Neutrophil (primary cell): ENCODE measurements at regions not wholly inside any gene's neighbourhood (a gene's known extent, or its start where the extent isn't known, plus 50 kb on each side); places are given as distances from the start of the nearest gene placed in this dataset.

Experiments used
- H3K27ac ChIP-seq: fragments of 200-600 bp; sonication (generic); 2 replicates; pipeline ENCODE4 v1.5.1; 2016; ENCODE audit warnings: mild to moderate bottlenecking, moderate library complexity
- H3K27me3 ChIP-seq: fragments of 200-600 bp; sonication (generic); 2 replicates; pipeline ENCODE4 v1.6.0; 2016; ENCODE audit warnings: mild to moderate bottlenecking
- H3K36me3 ChIP-seq: fragments of 200-600 bp; sonication (generic); 2 replicates; pipeline ENCODE4 v1.5.1; 2017
- H3K4me1 ChIP-seq, 2 experiments: fragments of 200-600 bp in 1 of 2; sonication (generic) in 1 of 2; 1 replicate in 1 of 2; 2 replicates in 1 of 2; pipeline versions ENCODE4 v1.5.1 to v1.6.1; 2013 to 2016; ENCODE audit warnings: low read depth in 1 of 2, low read length in 1 of 2, mild to moderate bottlenecking in 1 of 2, moderate library complexity in 1 of 2; ENCODE audit not compliant: control insufficient read depth in 1 of 2, insufficient read depth in 1 of 2
- H3K4me3 ChIP-seq, 2 experiments: fragments of 200-600 bp in 1 of 2; sonication (generic) in 1 of 2; 1 replicate in 1 of 2; 2 replicates in 1 of 2; pipeline ENCODE4 v1.5.1; 2013 to 2016; ENCODE audit warnings: low read depth in 1 of 2, low read length in 1 of 2, mild to moderate bottlenecking in 1 of 2, moderate library complexity in 1 of 2
- H3K9me3 ChIP-seq: fragments of 200-600 bp; sonication (generic); 2 replicates; pipeline ENCODE4 v1.5.1; 2016
- TF ChIP-seq, protein P1 (sequence below): fragments of 200-600 bp; sonication (generic); IDR thresholded peaks from 2 replicates; pipeline ENCODE4 v1.5.1; 2016; ENCODE audit warnings: antibody characterized with exemption

DNA sequence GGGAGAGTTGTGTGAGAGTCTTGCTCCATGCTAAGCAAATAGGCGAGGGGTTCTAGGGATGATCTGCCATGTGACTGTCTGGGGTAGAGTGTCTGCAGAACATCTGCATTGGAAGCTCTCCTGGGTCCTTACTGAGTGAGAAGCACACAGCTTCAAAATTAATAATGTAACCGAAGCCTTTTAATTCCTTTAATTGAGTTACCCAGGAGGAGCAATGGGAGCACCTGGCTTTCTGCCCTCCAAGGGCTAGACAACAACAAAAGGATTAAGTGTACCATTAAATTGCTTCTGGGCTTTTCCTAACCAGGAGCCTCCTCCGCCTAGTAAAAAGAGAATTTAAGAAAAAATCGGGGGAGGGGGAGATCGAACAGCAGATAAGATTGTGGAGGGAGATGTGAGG lies 102.0 kb upstream of the TBX20 start:
- Histone ChIP-seq H3K36me3 (no peaks in the 10 kb centered on the region), H3K27ac (no peak overlapping the region), H3K27me3 (no peaks in the 10 kb centered on the region), H3K4me1 (no peaks in the 10 kb centered on the region), H3K4me3 (no peak overlapping the region), H3K9me3 (no peaks in the 10 kb centered on the region)
- TF ChIP-seq, protein P1, sequence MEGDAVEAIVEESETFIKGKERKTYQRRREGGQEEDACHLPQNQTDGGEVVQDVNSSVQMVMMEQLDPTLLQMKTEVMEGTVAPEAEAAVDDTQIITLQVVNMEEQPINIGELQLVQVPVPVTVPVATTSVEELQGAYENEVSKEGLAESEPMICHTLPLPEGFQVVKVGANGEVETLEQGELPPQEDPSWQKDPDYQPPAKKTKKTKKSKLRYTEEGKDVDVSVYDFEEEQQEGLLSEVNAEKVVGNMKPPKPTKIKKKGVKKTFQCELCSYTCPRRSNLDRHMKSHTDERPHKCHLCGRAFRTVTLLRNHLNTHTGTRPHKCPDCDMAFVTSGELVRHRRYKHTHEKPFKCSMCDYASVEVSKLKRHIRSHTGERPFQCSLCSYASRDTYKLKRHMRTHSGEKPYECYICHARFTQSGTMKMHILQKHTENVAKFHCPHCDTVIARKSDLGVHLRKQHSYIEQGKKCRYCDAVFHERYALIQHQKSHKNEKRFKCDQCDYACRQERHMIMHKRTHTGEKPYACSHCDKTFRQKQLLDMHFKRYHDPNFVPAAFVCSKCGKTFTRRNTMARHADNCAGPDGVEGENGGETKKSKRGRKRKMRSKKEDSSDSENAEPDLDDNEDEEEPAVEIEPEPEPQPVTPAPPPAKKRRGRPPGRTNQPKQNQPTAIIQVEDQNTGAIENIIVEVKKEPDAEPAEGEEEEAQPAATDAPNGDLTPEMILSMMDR = no peak

DNA sequence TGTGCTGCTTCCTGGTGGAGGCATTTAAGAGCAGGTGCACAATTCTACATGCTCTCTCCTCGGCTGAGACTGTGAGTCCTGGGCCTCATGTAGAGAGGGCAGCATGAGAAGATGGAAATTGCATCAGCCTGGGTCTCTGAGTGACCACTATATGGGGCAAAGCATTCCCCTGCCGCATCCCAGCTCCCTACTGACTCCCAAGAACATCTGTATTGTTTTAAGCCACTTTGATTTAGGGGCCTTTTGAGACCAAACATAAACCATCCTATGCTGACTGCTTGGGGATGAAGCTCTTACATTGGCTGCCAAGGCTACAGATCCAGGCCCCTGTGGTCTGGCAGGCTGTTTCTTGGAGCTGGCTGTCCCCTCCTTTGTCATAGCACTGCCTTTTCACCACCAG lies 101.3 kb upstream of the TBX20 start:
- Histone ChIP-seq H3K27me3 (no peaks in the 10 kb centered on the region), H3K9me3 (no peaks in the 10 kb centered on the region), H3K4me1 (no peaks in the 10 kb centered on the region), H3K36me3 (no peaks in the 10 kb centered on the region), H3K27ac (no peak overlapping the region), H3K4me3 (no peak overlapping the region)
- TF ChIP-seq, protein P1 = no peak

DNA sequence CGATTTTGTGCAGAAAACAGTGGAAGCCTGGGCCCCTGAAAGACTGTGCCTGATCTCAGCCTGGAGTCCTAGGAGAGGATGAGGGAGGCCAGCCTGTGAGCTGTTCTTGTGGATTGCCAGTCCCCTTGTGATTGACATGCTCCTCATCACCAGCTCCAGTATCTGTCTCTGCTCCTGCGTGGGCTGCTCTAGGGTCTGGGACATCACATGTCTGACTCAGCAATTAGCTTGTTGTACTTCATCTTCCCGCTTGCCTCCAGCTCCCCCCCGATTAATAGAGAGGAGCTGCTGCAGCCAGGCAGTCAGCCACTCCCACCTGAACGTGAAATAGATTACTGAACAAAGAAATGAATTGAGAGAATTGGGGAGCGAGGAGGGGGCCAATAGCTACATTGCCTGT lies 99.6 kb upstream of the TBX20 start:
- TF ChIP-seq, protein P1 = no peak
- Histone ChIP-seq H3K27me3 (no peaks in the 10 kb centered on the region), H3K4me3 (no peak overlapping the region), H3K27ac (no peak overlapping the region), H3K36me3 (no peaks in the 10 kb centered on the region), H3K9me3 (no peaks in the 10 kb centered on the region), H3K4me1 (no peaks in the 10 kb centered on the region)

- H3K4me3 ChIP-seq = no peak overlapping the region
- no peaks in the 10 kb centered on the region for H3K4me1 ChIP-seq
- TF ChIP-seq, protein P1 = no peak
- H3K9me3 ChIP-seq = no peaks in the 10 kb centered on the region
- no peaks in the 10 kb centered on the region for H3K27me3 ChIP-seq
- H3K36me3 ChIP-seq = no peaks in the 10 kb centered on the region
- no peak overlapping the region for H3K27ac ChIP-seq
Measured at GRCh38 chr7:35351466-35351865, 97.6 kb upstream of the TBX20 start.

GRCh38 chr7:35348611-35349400 lies 94.9 kb upstream of the TBX20 start:
- Histone ChIP-seq H3K27me3 (no peaks in the 10 kb centered on the region), H3K4me1 (no peaks in the 10 kb centered on the region), H3K36me3 (no peaks in the 10 kb centered on the region), H3K27ac (no peak overlapping the region), H3K9me3 (no peaks in the 10 kb centered on the region), H3K4me3 (no peak overlapping the region)
- TF ChIP-seq, protein P1 = no peak
